ENCODE measurements at regions not wholly inside any gene's neighbourhood (a gene's known extent, or its start where the extent isn't known, plus 50 kb on each side); places are given as distances from the start of the nearest gene placed in this dataset.

DNA sequence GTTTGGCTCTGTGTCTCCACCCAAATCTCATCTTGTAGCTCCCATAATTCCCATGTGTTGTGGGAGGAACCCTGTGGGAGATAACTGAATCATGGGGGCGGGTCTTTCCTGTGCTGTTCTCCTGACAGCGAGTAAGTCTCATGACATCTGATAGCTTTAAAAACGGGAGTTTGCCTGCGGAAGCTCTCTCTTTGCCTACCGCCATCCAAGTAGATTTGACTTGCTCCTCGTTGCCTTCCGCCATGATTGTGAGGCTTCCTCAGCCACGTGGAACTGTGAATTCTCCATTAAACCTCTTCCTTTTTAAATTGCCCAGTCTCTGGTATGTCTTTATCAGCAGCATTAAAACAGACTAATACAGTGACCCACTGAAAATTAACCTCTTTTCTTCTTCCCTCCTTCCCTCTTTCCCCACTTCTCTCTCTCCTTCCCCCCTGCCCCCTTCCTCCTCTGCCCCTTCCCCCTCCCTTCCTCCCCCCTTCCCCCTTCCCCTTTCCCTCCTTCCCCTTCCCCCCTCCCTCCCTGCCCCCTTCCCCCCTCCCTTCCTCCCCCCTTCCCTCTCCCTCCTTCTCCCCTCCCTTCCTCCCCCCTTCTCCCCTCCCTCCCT is 818.8 kb downstream of the SLC4A3 start:
- H3K9me3 ChIP-seq (ENCODE audit: low read length) = no peaks in the 10 kb centered on the region
- no peaks in the 10 kb centered on the region for H3K9me2 ChIP-seq (ENCODE audit: insufficient read depth, low read length)
- TF ChIP-seq SMC3 (conservative IDR thresholded peaks at IDR 0.05; ENCODE audit: poor library complexity) (no peak), EP300 (conservative IDR thresholded peaks at IDR 0.05; ENCODE audit: poor library complexity, severe bottlenecking) (no peak), EZH2 (IDR thresholded peaks at IDR 0.05; ENCODE audit: borderline replicate concordance, insufficient read depth, low read length, poor library complexity, severe bottlenecking) (no peak), MXI1 (conservative IDR thresholded peaks at IDR 0.05; ENCODE audit: poor library complexity, severe bottlenecking) (no peak), RAD21 (conservative IDR thresholded peaks at IDR 0.05) (no peak), CTCF (IDR thresholded peaks at IDR 0.05; ENCODE audit: poor library complexity, severe bottlenecking) (no peak), POLR2AphosphoS5 (IDR thresholded peaks at IDR 0.05) (no peak), REST (IDR thresholded peaks at IDR 0.05; ENCODE audit: borderline replicate concordance) (no peak), TAF1 (IDR thresholded peaks at IDR 0.05; ENCODE audit: low read depth) (no peak)
- H3K4me3 ChIP-seq (ENCODE audit: low read length) = no peak overlapping the region
- no peaks in the 10 kb centered on the region for H3K36me3 ChIP-seq (ENCODE audit: insufficient read depth, low read length)
- no peaks in the 10 kb centered on the region for H4K20me1 ChIP-seq (ENCODE audit: insufficient read depth)
- H3F3A ChIP-seq (ENCODE audit: insufficient read depth, low read length, poor library complexity, severe bottlenecking) = no peaks in the 10 kb centered on the region
- H3K27ac ChIP-seq (ENCODE audit: low read length) = no peak overlapping the region
- H3K27me3 ChIP-seq (ENCODE audit: insufficient read depth, low read depth, low read length) = no peaks in the 10 kb centered on the region
- no peak overlapping the region for H2AFZ ChIP-seq (ENCODE audit: low read depth, low read length)
- no peak overlapping the region for H3K4me2 ChIP-seq (ENCODE audit: low read length)
- no peaks in the 10 kb centered on the region for H3K79me2 ChIP-seq (replicated peaks; ENCODE audit: insufficient read depth, low read length)
- H3K9ac ChIP-seq (ENCODE audit: low read length) = no peak overlapping the region

GRCh38 chr2:220450846-220451245 is 823.4 kb downstream of the SLC4A3 start:
- no peaks in the 10 kb centered on the region for H3K79me2 ChIP-seq (replicated peaks; ENCODE audit: insufficient read depth, low read length)
- no peak overlapping the region for H3K9ac ChIP-seq (ENCODE audit: low read length)
- TF ChIP-seq CTCF (IDR thresholded peaks at IDR 0.05; ENCODE audit: poor library complexity, severe bottlenecking) (no peak), EZH2 (IDR thresholded peaks at IDR 0.05; ENCODE audit: borderline replicate concordance, insufficient read depth, low read length, poor library complexity, severe bottlenecking) (no peak), EP300 (conservative IDR thresholded peaks at IDR 0.05; ENCODE audit: poor library complexity, severe bottlenecking) (no peak), RAD21 (conservative IDR thresholded peaks at IDR 0.05) (no peak), MXI1 (conservative IDR thresholded peaks at IDR 0.05; ENCODE audit: poor library complexity, severe bottlenecking) (no peak), SMC3 (conservative IDR thresholded peaks at IDR 0.05; ENCODE audit: poor library complexity) (no peak), REST (IDR thresholded peaks at IDR 0.05; ENCODE audit: borderline replicate concordance) (no peak), POLR2AphosphoS5 (IDR thresholded peaks at IDR 0.05) (no peak), TAF1 (IDR thresholded peaks at IDR 0.05; ENCODE audit: low read depth) (no peak)
- no peaks in the 10 kb centered on the region for H3K9me3 ChIP-seq (ENCODE audit: low read length)
- no peaks in the 10 kb centered on the region for H4K20me1 ChIP-seq (ENCODE audit: insufficient read depth)
- H3K36me3 ChIP-seq (ENCODE audit: insufficient read depth, low read length) = no peaks in the 10 kb centered on the region
- H3K27ac ChIP-seq (ENCODE audit: low read length) = no peak overlapping the region
- H3K4me2 ChIP-seq (ENCODE audit: low read length) = no peak overlapping the region
- no peaks in the 10 kb centered on the region for H3F3A ChIP-seq (ENCODE audit: insufficient read depth, low read length, poor library complexity, severe bottlenecking)
- no peak overlapping the region for H2AFZ ChIP-seq (ENCODE audit: low read depth, low read length)
- H3K9me2 ChIP-seq (ENCODE audit: insufficient read depth, low read length) = no peaks in the 10 kb centered on the region
- no peaks in the 10 kb centered on the region for H3K27me3 ChIP-seq (ENCODE audit: insufficient read depth, low read depth, low read length)
- H3K4me3 ChIP-seq (ENCODE audit: low read length) = no peak overlapping the region
